ENCODE measurements at regions not wholly inside any gene's neighbourhood (a gene's known extent, or its start where the extent isn't known, plus 50 kb on each side); places are given as distances from the start of the nearest gene placed in this dataset.

GRCh38 chr6:164135511-164136132, 721.1 kb downstream of the QKI start:
- TF ChIP-seq POLR2AphosphoS5 (IDR thresholded peaks at IDR 0.05) (no peak), POLR2A (IDR thresholded peaks at IDR 0.05; ENCODE audit: low read depth) (no peak)
- TF ChIP-seq, protein P1, sequence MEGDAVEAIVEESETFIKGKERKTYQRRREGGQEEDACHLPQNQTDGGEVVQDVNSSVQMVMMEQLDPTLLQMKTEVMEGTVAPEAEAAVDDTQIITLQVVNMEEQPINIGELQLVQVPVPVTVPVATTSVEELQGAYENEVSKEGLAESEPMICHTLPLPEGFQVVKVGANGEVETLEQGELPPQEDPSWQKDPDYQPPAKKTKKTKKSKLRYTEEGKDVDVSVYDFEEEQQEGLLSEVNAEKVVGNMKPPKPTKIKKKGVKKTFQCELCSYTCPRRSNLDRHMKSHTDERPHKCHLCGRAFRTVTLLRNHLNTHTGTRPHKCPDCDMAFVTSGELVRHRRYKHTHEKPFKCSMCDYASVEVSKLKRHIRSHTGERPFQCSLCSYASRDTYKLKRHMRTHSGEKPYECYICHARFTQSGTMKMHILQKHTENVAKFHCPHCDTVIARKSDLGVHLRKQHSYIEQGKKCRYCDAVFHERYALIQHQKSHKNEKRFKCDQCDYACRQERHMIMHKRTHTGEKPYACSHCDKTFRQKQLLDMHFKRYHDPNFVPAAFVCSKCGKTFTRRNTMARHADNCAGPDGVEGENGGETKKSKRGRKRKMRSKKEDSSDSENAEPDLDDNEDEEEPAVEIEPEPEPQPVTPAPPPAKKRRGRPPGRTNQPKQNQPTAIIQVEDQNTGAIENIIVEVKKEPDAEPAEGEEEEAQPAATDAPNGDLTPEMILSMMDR (IDR thresholded peaks at IDR 0.05): no peak

Data from esophagus muscularis mucosa (tissue), 3 donors.